Neural progenitor cell (in vitro differentiated cells): ENCODE measurements at regions not wholly inside any gene's neighbourhood (a gene's known extent, or its start where the extent isn't known, plus 50 kb on each side); places are given as distances from the start of the nearest gene placed in this dataset.
"Not testable (repeated sequence)": the region's sequence is repeated elsewhere in the genome, so short reads cannot be mapped to it uniquely, and the experiment has no call there.

Experiments
- DNase-seq: peaks from one replicate; pipeline ENCODE4 v3.0.0-alpha.2; 2016; ENCODE audit warnings: low spot score
- H2AFZ ChIP-seq: fragments of 200-600 bp; sonication (generic); replicated peaks from 2 replicates; pipeline ENCODE4 v1.6.1; 2016; ENCODE audit warnings: antibody characterized with exemption
- H3F3A ChIP-seq: fragments of 200-600 bp; sonication (generic); 2 replicates; pipeline ENCODE4 v1.6.1; 2016; ENCODE audit warnings: antibody characterized with exemption, low read depth
- H3K27ac ChIP-seq: fragments of 200-600 bp; sonication (generic); 2 replicates; pipeline ENCODE4 v1.5.1; 2016; ENCODE audit warnings: mild to moderate bottlenecking
- H3K27me3 ChIP-seq: fragments of 200-600 bp; sonication (generic); 2 replicates; pipeline ENCODE4 v1.6.1; 2016; ENCODE audit warnings: mild to moderate bottlenecking, moderate library complexity
- H3K36me3 ChIP-seq: fragments of 200-600 bp; sonication (generic); 2 replicates; pipeline ENCODE4 v1.5.1; 2016
- H3K4me1 ChIP-seq: fragments of 200-600 bp; sonication (generic); 2 replicates; pipeline ENCODE4 v1.6.1; 2016; ENCODE audit warnings: mixed run types
- H3K4me2 ChIP-seq: fragments of 200-600 bp; sonication (generic); 2 replicates; pipeline ENCODE4 v1.6.1; 2016
- H3K4me3 ChIP-seq: fragments of 200-600 bp; sonication (generic); 2 replicates; pipeline ENCODE4 v1.5.1; 2016
- H3K79me2 ChIP-seq: fragments of 200-600 bp; sonication (generic); 2 replicates; pipeline ENCODE4 v1.6.1; 2016; ENCODE audit warnings: low read depth
- H3K9ac ChIP-seq: fragments of 200-600 bp; sonication (generic); 2 replicates; pipeline ENCODE4 v1.6.1; 2016
- H3K9me3 ChIP-seq: fragments of 200-600 bp; sonication (generic); 2 replicates; pipeline ENCODE4 v1.5.1; 2016; ENCODE audit warnings: low read depth
- H4K20me1 ChIP-seq: fragments of 200-600 bp; sonication (generic); 2 replicates; pipeline ENCODE4 v1.6.1; 2016; ENCODE audit warnings: low read depth
- H3K27ac Mint-ChIP-seq: 3 replicates; pipeline ENCODE4 v1.8.0; 2021; ENCODE audit warnings: mixed read lengths
- H3K27me3 Mint-ChIP-seq: 2 replicates; pipeline ENCODE4 v1.8.0; 2022; ENCODE audit warnings: low read depth, mild to moderate bottlenecking, inconsistent platforms, moderate library complexity, mixed read lengths; ENCODE audit not compliant: insufficient read depth
- H3K36me3 Mint-ChIP-seq: 3 replicates; pipeline ENCODE4 v1.8.0; 2021; ENCODE audit warnings: mixed read lengths
- H3K4me1 Mint-ChIP-seq: 3 replicates; pipeline ENCODE4 v1.8.0; 2021; ENCODE audit warnings: mixed read lengths
- H3K4me3 Mint-ChIP-seq: 3 replicates; pipeline ENCODE4 v1.8.0; 2021; ENCODE audit warnings: mild to moderate bottlenecking, moderate library complexity, mixed read lengths
- H3K9me3 Mint-ChIP-seq: 3 replicates; pipeline ENCODE4 v1.8.0; 2020; ENCODE audit warnings: mixed read lengths
- EZH2 ChIP-seq: fragments of 200-600 bp; sonication (generic); IDR thresholded peaks from 2 replicates; pipeline ENCODE4 v1.6.1; 2017; ENCODE audit warnings: antibody characterized with exemption, mild to moderate bottlenecking, moderate library complexity
- EZH2phosphoT487 ChIP-seq: fragments of 200-600 bp; sonication (generic); IDR thresholded peaks from 2 replicates; pipeline ENCODE4 v1.6.1; 2017; ENCODE audit warnings: antibody characterized with exemption
- TF ChIP-seq, protein P1 (sequence below): fragments of 200-600 bp; sonication (generic); IDR thresholded peaks from 2 replicates; pipeline ENCODE4 v1.5.1; 2017; ENCODE audit warnings: antibody characterized with exemption, mild to moderate bottlenecking

GRCh38 chr16:55072976-55073375, 142.3 kb downstream of the IRX5 start:
- no peak overlapping the region for H3K4me3 ChIP-seq
- no peaks in the 10 kb centered on the region for H3K27me3 ChIP-seq
- peaks cover 1% of the 10 kb centered on the region for H3K9me3 Mint-ChIP-seq
- no peak overlapping the region for H3K27ac ChIP-seq
- no peak overlapping the region for H3K4me2 ChIP-seq
- no peaks in the 10 kb centered on the region for H3K36me3 ChIP-seq
- H3K9me3 ChIP-seq = no peaks in the 10 kb centered on the region
- no peak for DNase-seq
- H3K4me1 ChIP-seq = no peaks in the 10 kb centered on the region
- no peaks in the 10 kb centered on the region for H4K20me1 ChIP-seq
- no peak overlapping the region for H3K27ac Mint-ChIP-seq
- H2AFZ ChIP-seq = no peak overlapping the region
- H3K9ac ChIP-seq = no peak overlapping the region
- no peaks in the 10 kb centered on the region for H3K79me2 ChIP-seq
- TF ChIP-seq EZH2phosphoT487 (no peak), EZH2 (no peak)
- TF ChIP-seq, protein P1, sequence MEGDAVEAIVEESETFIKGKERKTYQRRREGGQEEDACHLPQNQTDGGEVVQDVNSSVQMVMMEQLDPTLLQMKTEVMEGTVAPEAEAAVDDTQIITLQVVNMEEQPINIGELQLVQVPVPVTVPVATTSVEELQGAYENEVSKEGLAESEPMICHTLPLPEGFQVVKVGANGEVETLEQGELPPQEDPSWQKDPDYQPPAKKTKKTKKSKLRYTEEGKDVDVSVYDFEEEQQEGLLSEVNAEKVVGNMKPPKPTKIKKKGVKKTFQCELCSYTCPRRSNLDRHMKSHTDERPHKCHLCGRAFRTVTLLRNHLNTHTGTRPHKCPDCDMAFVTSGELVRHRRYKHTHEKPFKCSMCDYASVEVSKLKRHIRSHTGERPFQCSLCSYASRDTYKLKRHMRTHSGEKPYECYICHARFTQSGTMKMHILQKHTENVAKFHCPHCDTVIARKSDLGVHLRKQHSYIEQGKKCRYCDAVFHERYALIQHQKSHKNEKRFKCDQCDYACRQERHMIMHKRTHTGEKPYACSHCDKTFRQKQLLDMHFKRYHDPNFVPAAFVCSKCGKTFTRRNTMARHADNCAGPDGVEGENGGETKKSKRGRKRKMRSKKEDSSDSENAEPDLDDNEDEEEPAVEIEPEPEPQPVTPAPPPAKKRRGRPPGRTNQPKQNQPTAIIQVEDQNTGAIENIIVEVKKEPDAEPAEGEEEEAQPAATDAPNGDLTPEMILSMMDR = no peak
- H3F3A ChIP-seq = no peaks in the 10 kb centered on the region
- peaks cover 11% of the 10 kb centered on the region for H3K27me3 Mint-ChIP-seq
- H3K4me1 Mint-ChIP-seq = no peaks in the 10 kb centered on the region
- H3K4me3 Mint-ChIP-seq = no peak overlapping the region
- no peaks in the 10 kb centered on the region for H3K36me3 Mint-ChIP-seq

DNA sequence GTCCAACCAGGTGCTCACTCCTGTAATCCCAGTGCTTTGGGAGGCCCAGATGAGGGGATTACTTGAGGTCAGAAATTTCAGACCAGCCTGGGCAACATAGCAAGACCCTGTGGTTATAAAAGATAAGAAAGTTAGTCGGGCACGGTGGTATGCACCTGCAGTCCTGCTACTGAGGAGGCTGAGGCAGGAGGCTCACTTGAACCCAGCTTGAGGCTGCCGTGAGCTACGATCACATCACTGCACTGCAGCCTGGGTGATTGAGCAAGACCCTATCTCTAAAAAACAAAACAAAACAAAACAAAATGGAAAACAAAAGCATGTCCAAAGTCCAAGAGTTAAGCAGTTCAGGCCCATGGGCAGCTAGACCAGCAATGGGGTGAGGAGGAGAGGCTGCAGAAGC, 143.2 kb downstream of the IRX5 start:
- no peak for DNase-seq
- H3K27me3 ChIP-seq = no peaks in the 10 kb centered on the region
- no peak overlapping the region for H2AFZ ChIP-seq
- no peaks in the 10 kb centered on the region for H3F3A ChIP-seq
- no peaks in the 10 kb centered on the region for H3K79me2 ChIP-seq
- H3K4me3 ChIP-seq = no peak overlapping the region
- Mint-ChIP-seq H3K9me3 (peaks cover 1% of the 10 kb centered on the region), H3K4me1 (no peaks in the 10 kb centered on the region), H3K36me3 (no peaks in the 10 kb centered on the region), H3K4me3 (no peak overlapping the region), H3K27me3 (peaks cover 10% of the 10 kb centered on the region), H3K27ac (no peak overlapping the region)
- no peaks in the 10 kb centered on the region for H4K20me1 ChIP-seq
- H3K4me2 ChIP-seq = no peak overlapping the region
- no peak overlapping the region for H3K27ac ChIP-seq
- H3K36me3 ChIP-seq = no peaks in the 10 kb centered on the region
- H3K4me1 ChIP-seq = no peaks in the 10 kb centered on the region
- no peak for TF ChIP-seq EZH2
- TF ChIP-seq, protein P1 = no peak
- no peak for TF ChIP-seq EZH2phosphoT487
- no peaks in the 10 kb centered on the region for H3K9me3 ChIP-seq
- H3K9ac ChIP-seq = no peak overlapping the region

DNA sequence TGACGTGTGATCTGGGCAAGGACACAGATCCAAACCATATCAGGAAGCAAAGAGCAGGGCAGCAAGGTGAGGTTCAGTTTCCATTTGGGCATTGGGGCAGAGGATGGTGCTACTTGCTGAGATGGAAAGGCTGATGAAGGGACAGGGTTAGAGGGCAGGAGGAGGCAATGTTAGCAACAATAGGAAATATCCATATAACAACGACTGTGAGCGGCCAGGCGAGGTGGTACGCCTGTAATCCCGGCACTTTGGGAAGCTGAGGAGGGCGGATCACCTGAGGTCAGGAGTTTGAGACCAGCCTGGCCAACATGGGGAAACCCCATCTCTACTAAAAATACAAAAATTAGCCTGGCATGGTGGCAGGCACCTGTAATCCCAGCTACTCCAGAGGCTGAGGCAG, 144.5 kb downstream of the IRX5 start:
- not testable (repeated sequence) for H3K9me3 Mint-ChIP-seq, H2AFZ ChIP-seq, H4K20me1 ChIP-seq, H3K4me3 ChIP-seq, H3F3A ChIP-seq, H3K36me3 Mint-ChIP-seq, H3K27ac Mint-ChIP-seq, H3K4me3 Mint-ChIP-seq, H3K79me2 ChIP-seq, H3K9me3 ChIP-seq, H3K9ac ChIP-seq, H3K4me1 Mint-ChIP-seq, H3K4me1 ChIP-seq, H3K36me3 ChIP-seq, H3K27me3 ChIP-seq, H3K27ac ChIP-seq, DNase-seq, H3K4me2 ChIP-seq
- H3K27me3 Mint-ChIP-seq = peaks cover 10% of the 10 kb centered on the region

DNA sequence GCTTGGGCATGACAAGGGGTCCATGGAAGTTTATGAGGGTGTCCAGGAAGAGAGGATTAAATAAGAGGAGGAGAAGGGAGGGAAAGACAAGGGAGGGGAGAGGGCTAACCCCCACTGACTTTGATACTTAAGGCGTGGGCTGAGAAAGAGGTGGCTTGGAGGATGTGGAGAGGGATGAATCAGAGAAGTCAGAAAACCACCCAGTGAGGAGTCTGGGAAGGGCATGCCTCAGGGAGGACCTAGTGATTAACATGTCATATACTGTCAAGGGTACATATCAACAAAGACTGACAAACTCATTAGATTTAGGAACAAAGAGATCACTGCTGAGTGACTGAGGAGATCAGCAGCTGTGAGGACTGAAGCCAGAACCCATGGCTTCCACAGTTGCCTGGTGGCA, 145.4 kb downstream of the IRX5 start:
- Histone ChIP-seq H3K79me2 (no peaks in the 10 kb centered on the region), H3K4me3 (no peak overlapping the region), H3K27me3 (no peaks in the 10 kb centered on the region), H4K20me1 (no peaks in the 10 kb centered on the region), H3K4me1 (no peaks in the 10 kb centered on the region), H3K27ac (no peak overlapping the region), H3K36me3 (no peaks in the 10 kb centered on the region), H3K9me3 (no peaks in the 10 kb centered on the region), H2AFZ (no peak overlapping the region), H3F3A (no peaks in the 10 kb centered on the region), H3K4me2 (no peak overlapping the region), H3K9ac (no peak overlapping the region)
- TF ChIP-seq, protein P1 = no peak
- TF ChIP-seq EZH2 = no peak
- no peak for TF ChIP-seq EZH2phosphoT487
- Mint-ChIP-seq H3K27me3 (peaks cover 10% of the 10 kb centered on the region), H3K4me3 (no peak overlapping the region), H3K4me1 (no peaks in the 10 kb centered on the region), H3K27ac (no peak overlapping the region), H3K36me3 (no peaks in the 10 kb centered on the region), H3K9me3 (peaks cover 1% of the 10 kb centered on the region)
- no peak for DNase-seq
